ENCODE measurements at regions not wholly inside any gene's neighbourhood (a gene's known extent, or its start where the extent isn't known, plus 50 kb on each side); places are given as distances from the start of the nearest gene placed in this dataset.

DNA sequence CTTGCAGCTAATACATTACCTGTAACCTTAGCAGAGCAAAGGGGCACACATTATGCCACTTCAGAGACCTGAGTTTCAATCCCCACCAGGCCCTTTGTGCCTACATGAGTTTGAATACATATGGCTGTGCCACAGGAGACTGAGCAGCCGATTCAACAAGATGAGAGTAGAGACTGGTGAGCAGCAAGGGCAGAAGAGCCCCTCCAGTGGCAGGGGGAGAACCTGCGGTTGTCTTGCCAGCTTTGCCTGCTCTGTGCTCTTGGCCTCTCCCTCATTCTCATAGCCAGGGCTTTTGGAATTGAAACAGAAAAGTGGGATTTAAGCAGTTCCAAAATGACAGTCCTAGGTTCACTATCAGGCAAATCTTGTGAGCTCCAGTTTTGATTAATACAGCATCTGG is 52.3 kb upstream of the CLNK start:
- Histone ChIP-seq H3K27ac (ENCODE audit: low read depth, low read length) (no peak overlapping the region), H2BK20ac (ENCODE audit: low read length) (no peak overlapping the region), H3K23me2 (ENCODE audit: low read depth, low read length) (no peaks in the 10 kb centered on the region), H2AFZ (ENCODE audit: low read length) (no peak overlapping the region), H3K27me3 (replicated peaks in 1 of 4; ENCODE audit: control insufficient read depth in 3 of 4, extremely low read depth in 1 of 4, insufficient read depth in 3 of 4, low read length in 3 of 4) (no peaks in the 10 kb centered on the region), H3K79me2 (ENCODE audit: control insufficient read depth in 1 of 2, insufficient read depth in 2 of 2, low read length in 2 of 2) (no peaks in the 10 kb centered on the region), H3K56ac (replicated peaks; ENCODE audit: insufficient read length, low read depth, low read length) (no peak overlapping the region), H4K20me1 (replicated peaks in 1 of 2; ENCODE audit: control insufficient read depth in 1 of 2, insufficient read depth in 2 of 2, low read length in 2 of 2) (no peaks in the 10 kb centered on the region), H3K36me3 (ENCODE audit: control insufficient read depth in 2 of 4, insufficient read depth in 4 of 4, low read length in 3 of 4) (no peaks in the 10 kb centered on the region), H2BK12ac (ENCODE audit: low read depth, low read length) (no peak overlapping the region), H3K14ac (ENCODE audit: insufficient read length) (no peak overlapping the region), H3K23ac (ENCODE audit: insufficient read length) (no peak overlapping the region), H4K91ac (replicated peaks; ENCODE audit: insufficient read length, low read length) (no peak overlapping the region), H3K4ac (replicated peaks; ENCODE audit: insufficient read length, low read depth, low read length) (no peak overlapping the region), H2BK15ac (ENCODE audit: low read length) (no peak overlapping the region), H2BK120ac (replicated peaks; ENCODE audit: low read depth, low read length) (no peak overlapping the region), H3K9me3 (ENCODE audit: insufficient read depth in 2 of 2, low read depth in 1 of 2, low read length in 1 of 2) (no peaks in the 10 kb centered on the region), H3K4me1 (replicated peaks in 1 of 4; ENCODE audit: control insufficient read depth in 3 of 4, insufficient read depth in 4 of 4, low read length in 3 of 4) (peaks cover 0 to 4% (median 2%) of the 10 kb centered on the region in 4 experiments; a peak in 2 of 7 replicates), H3K79me1 (ENCODE audit: low read depth, low read length) (no peaks in the 10 kb centered on the region), H4K5ac (ENCODE audit: insufficient read length, low read depth, low read length) (no peak overlapping the region), H2BK5ac (ENCODE audit: low read depth, low read length) (no peak overlapping the region), H2AK5ac (ENCODE audit: low read depth, low read length) (no peak overlapping the region), H3K9ac (replicated peaks in 1 of 4; ENCODE audit: extremely low read depth in 1 of 4, low read depth in 3 of 4, low read length in 3 of 4) (no peak overlapping the region), H3K4me3 (ENCODE audit: extremely low read depth in 1 of 4, insufficient read depth in 2 of 4, low read depth in 3 of 4, low read length in 4 of 4) (no peak overlapping the region), H3K18ac (ENCODE audit: extremely low read depth, low read length) (no peak overlapping the region), H4K8ac (ENCODE audit: extremely low read depth, insufficient read depth, low read length) (no peak overlapping the region), H3K4me2 (ENCODE audit: insufficient read depth in 1 of 2, low read depth in 2 of 2, low read length in 2 of 2) (no peak overlapping the region)
- CTCF ChIA-PET (ENCODE audit: partially characterized antibody) = interaction anchor here (0.8 to 2.5 kb wide), 6 partner anchors 9 to 66 kb away, joined by 3 to 7 read pairs (median 4); no protein-coding TSS in a partner anchor
- no peak for DNase-seq (ENCODE audit: low read depth in 1 of 2, low spot score in 2 of 2)
- POLR2A ChIA-PET (ENCODE audit: partially characterized antibody) = no interaction called here
- FAIRE-seq = no peak
- WGBS, 2 experiments (ENCODE audit: extremely low coverage in 1 of 2, insufficient coverage in 1 of 2, insufficient read length in 1 of 2, insufficient replicate concordance in 2 of 2, low coverage in 1 of 2, low lambda C conversion rate in 2 of 2, missing lambda C conversion rate in 1 of 2) = 97% methylated on average over 2 of the region's 2 CpGs; no CpG with 5 or more reads in 1 of the 2 experiments
- no peak for TF ChIP-seq SP2 (IDR thresholded peaks at IDR 0.05; ENCODE audit: low read length)
- no peak for TF ChIP-seq ZNF274 (IDR thresholded peaks at IDR 0.05; ENCODE audit: borderline replicate concordance, extremely low read depth, low read length)
- peak; percentile 49 to 59; a peak in 3 of 4 replicates for TF ChIP-seq RAD21 (IDR thresholded peaks at IDR 0.05 in 1 of 2, conservative IDR thresholded peaks at IDR 0.05 in 1 of 2; ENCODE audit: low read depth in 2 of 2, low read length in 2 of 2)
- TF ChIP-seq BRCA1 (IDR thresholded peaks at IDR 0.05; ENCODE audit: low read depth, low read length) = no peak
- TF ChIP-seq RFX5 (IDR thresholded peaks at IDR 0.05; ENCODE audit: borderline replicate concordance, low read depth, low read length) = no peak
- no peak for TF ChIP-seq RNF2 (IDR thresholded peaks at IDR 0.05; ENCODE audit: borderline replicate concordance, low read depth, low read length, missing control alignments, poor library complexity, severe bottlenecking)
- no peak for TF ChIP-seq KDM5A (IDR thresholded peaks at IDR 0.05; ENCODE audit: low read length)
- no peak for TF ChIP-seq CBX5 (IDR thresholded peaks at IDR 0.05; ENCODE audit: low read depth, low read length)
- no peak for TF ChIP-seq EP300 (IDR thresholded peaks at IDR 0.05; ENCODE audit: borderline replicate concordance in 1 of 2, low read depth in 2 of 2, low read length in 2 of 2)
- TF ChIP-seq NRF1 (IDR thresholded peaks at IDR 0.05; ENCODE audit: low read depth, low read length) = no peak
- no peak for TF ChIP-seq POU5F1 (IDR thresholded peaks at IDR 0.05; ENCODE audit: low read depth, low read length)
- TF ChIP-seq RBBP5 (IDR thresholded peaks at IDR 0.05; ENCODE audit: borderline replicate concordance, low read depth, low read length) = no peak
- no peak for TF ChIP-seq TAF1 (IDR thresholded peaks at IDR 0.05; ENCODE audit: low read depth, low read length)
- TF ChIP-seq SIX5 (IDR thresholded peaks at IDR 0.05; ENCODE audit: low read depth, low read length) = no peak

Measured in H1 (cell line).